ENCODE measurements at regions not wholly inside any gene's neighbourhood (a gene's known extent, or its start where the extent isn't known, plus 50 kb on each side); places are given as distances from the start of the nearest gene placed in this dataset.

- H3K4me1 ChIP-seq (replicated peaks in 1 of 2; ENCODE audit: control insufficient read depth in 2 of 2, insufficient read depth in 2 of 2, low read length in 2 of 2), result no peaks in the 10 kb centered on the region
- H3K9me1 ChIP-seq (ENCODE audit: control insufficient read depth, insufficient read depth, low read length), result no peaks in the 10 kb centered on the region
- no peaks in the 10 kb centered on the region for H3K36me3 ChIP-seq (ENCODE audit: control insufficient read depth, insufficient read depth, low read length)
- no TSS peak for BruUV-seq (replicated peaks)
- POLR2A ChIA-PET, result no interaction called here
- H3K27ac ChIP-seq (ENCODE audit: extremely low read depth, low read depth, low read length), result no peak overlapping the region
- 0% methylated on average over 7 of the region's 7 CpGs for WGBS (ENCODE audit: insufficient coverage, low coverage, missing lambda C conversion rate)
- no peak overlapping the region for H3K4me3 ChIP-seq
- DNase-seq (ENCODE audit: extremely low read depth in 1 of 4, low spot score in 3 of 4), result no peak
- intact Hi-C loops (cut with micrococcal nuclease) (no loop called here), in situ Hi-C loops (cut with MboI) (no loop called here)
- no peaks in the 10 kb centered on the region for H4K20me1 ChIP-seq (replicated peaks; ENCODE audit: control insufficient read depth, insufficient read depth, low read length)
- FAIRE-seq, result no peak
- no peaks in the 10 kb centered on the region for H3K9me3 ChIP-seq (replicated peaks; ENCODE audit: control insufficient read depth, insufficient read depth, low read depth, low read length)
- H3K79me2 ChIP-seq (ENCODE audit: control insufficient read depth, insufficient read depth, low read length), result no peaks in the 10 kb centered on the region
- H3K4me2 ChIP-seq (ENCODE audit: insufficient read depth, low read length), result no peak overlapping the region
- H3K27me3 ChIP-seq (ENCODE audit: control insufficient read depth in 2 of 2, insufficient read depth in 2 of 2, low read length in 2 of 2), result no peaks in the 10 kb centered on the region
- ATAC-seq, result no peak
- no peak overlapping the region for H2AFZ ChIP-seq (ENCODE audit: low read depth, low read length)
- H3K9ac ChIP-seq (ENCODE audit: insufficient read depth in 1 of 2, low read depth in 2 of 2, low read length in 2 of 2), result no peak overlapping the region
- CTCF ChIA-PET (ENCODE audit: low intra/inter-chr PET ratio), result no interaction called here
- TF ChIP-seq CBX8 (IDR thresholded peaks at IDR 0.05; ENCODE audit: borderline replicate concordance, extremely low read depth, low read depth, low read length, poor library complexity, severe bottlenecking) (no peak), ZBTB49 (CRISPR knock-in tag; IDR thresholded peaks at IDR 0.05; ENCODE audit: borderline replicate concordance) (no peak), NFYB (IDR thresholded peaks at IDR 0.05; ENCODE audit: extremely low read depth, insufficient read length) (no peak), ZNF696 (CRISPR knock-in tag; conservative IDR thresholded peaks at IDR 0.05) (no peak), MAFG (tag; conservative IDR thresholded peaks at IDR 0.05) (no peak), FUS (optimal IDR thresholded peaks at IDR 0.05; ENCODE audit: low read depth, low read length) (no peak), BCL6 (CRISPR knock-in tag; IDR thresholded peaks at IDR 0.05) (no peak), UBTF (IDR thresholded peaks at IDR 0.05; ENCODE audit: borderline replicate concordance in 1 of 2, low read depth in 2 of 2, low read length in 2 of 2) (no peak), SMARCE1 (IDR thresholded peaks at IDR 0.05) (no peak), MEIS2 (IDR thresholded peaks at IDR 0.05; ENCODE audit: partially characterized antibody) (no peak), TGIF2 (CRISPR knock-in tag; IDR thresholded peaks at IDR 0.05) (no peak)
- TF ChIP-seq, protein P1, sequence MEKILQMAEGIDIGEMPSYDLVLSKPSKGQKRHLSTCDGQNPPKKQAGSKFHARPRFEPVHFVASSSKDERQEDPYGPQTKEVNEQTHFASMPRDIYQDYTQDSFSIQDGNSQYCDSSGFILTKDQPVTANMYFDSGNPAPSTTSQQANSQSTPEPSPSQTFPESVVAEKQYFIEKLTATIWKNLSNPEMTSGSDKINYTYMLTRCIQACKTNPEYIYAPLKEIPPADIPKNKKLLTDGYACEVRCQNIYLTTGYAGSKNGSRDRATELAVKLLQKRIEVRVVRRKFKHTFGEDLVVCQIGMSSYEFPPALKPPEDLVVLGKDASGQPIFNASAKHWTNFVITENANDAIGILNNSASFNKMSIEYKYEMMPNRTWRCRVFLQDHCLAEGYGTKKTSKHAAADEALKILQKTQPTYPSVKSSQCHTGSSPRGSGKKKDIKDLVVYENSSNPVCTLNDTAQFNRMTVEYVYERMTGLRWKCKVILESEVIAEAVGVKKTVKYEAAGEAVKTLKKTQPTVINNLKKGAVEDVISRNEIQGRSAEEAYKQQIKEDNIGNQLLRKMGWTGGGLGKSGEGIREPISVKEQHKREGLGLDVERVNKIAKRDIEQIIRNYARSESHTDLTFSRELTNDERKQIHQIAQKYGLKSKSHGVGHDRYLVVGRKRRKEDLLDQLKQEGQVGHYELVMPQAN (IDR thresholded peaks at IDR 0.05; ENCODE audit: borderline replicate concordance), result no peak
Measured at GRCh38 chr5:156019571-156020180, 307.3 kb upstream of the SGCD start.
